Liver (tissue), 3 donors: ENCODE measurements at regions not wholly inside any gene's neighbourhood (a gene's known extent, or its start where the extent isn't known, plus 50 kb on each side); places are given as distances from the start of the nearest gene placed in this dataset.

Source experiments
- CTCF ChIP-seq: fragments of 150-350 bp; IDR thresholded peaks from 2 replicates; pipeline ENCODE4 v1.5.1; 2017; ENCODE audit warnings: improper control_type of control experiment, low read depth, low read length; ENCODE audit not compliant: missing input control
- EGR1 ChIP-seq, 2 donors: IDR thresholded peaks; 2 replicates each; pipeline ENCODE4 v1.6.1; 2016 to 2018; ENCODE audit warnings: antibody characterized with exemption in 2 of 2, low read depth in 2 of 2
- FOXA2 ChIP-seq: IDR thresholded peaks from 2 replicates; pipeline ENCODE4 v1.6.1; 2016; ENCODE audit warnings: antibody characterized with exemption
- GABPA ChIP-seq, 2 donors: IDR thresholded peaks in 1 of 2; conservative IDR thresholded peaks in 1 of 2; 2 replicates each; pipeline ENCODE4 v1.6.1; 2016; ENCODE audit warnings: antibody characterized with exemption in 2 of 2, mild to moderate bottlenecking in 1 of 2, moderate library complexity in 1 of 2
- JUND ChIP-seq, 2 donors: IDR thresholded peaks; 2 replicates each; pipeline ENCODE4 v1.6.1; 2016; ENCODE audit warnings: antibody characterized with exemption in 2 of 2
- MAX ChIP-seq: IDR thresholded peaks from 2 replicates; pipeline ENCODE4 v1.6.1; 2016; ENCODE audit warnings: antibody characterized with exemption
- NR2F2 ChIP-seq: IDR thresholded peaks from 2 replicates; pipeline ENCODE4 v1.6.1; 2016; ENCODE audit warnings: antibody characterized with exemption
- RAD21 ChIP-seq, 2 donors: IDR thresholded peaks; 2 replicates each; pipeline ENCODE4 v1.6.1; 2016; ENCODE audit warnings: antibody characterized with exemption in 2 of 2, mild to moderate bottlenecking in 2 of 2
- REST ChIP-seq: IDR thresholded peaks from 2 replicates; pipeline ENCODE4 v1.6.1; 2016; ENCODE audit warnings: antibody characterized with exemption, mild to moderate bottlenecking
- RXRA ChIP-seq, 2 donors: IDR thresholded peaks; 2 replicates each; pipeline ENCODE4 v1.6.1; 2017 to 2018; ENCODE audit warnings: antibody characterized with exemption in 2 of 2, mild to moderate bottlenecking in 1 of 2
- SP1 ChIP-seq: IDR thresholded peaks from 2 replicates; pipeline ENCODE4 v1.6.1; 2018; ENCODE audit warnings: antibody characterized with exemption, mild to moderate bottlenecking
- TAF1 ChIP-seq: conservative IDR thresholded peaks from 2 replicates; pipeline ENCODE4 v1.6.1; 2016; ENCODE audit warnings: antibody characterized with exemption, mild to moderate bottlenecking
- YY1 ChIP-seq: IDR thresholded peaks from 2 replicates; pipeline ENCODE4 v1.6.1; 2016; ENCODE audit warnings: antibody characterized with exemption, mild to moderate bottlenecking
- ZBTB33 ChIP-seq: IDR thresholded peaks from 2 replicates; pipeline ENCODE4 v1.6.1; 2016; ENCODE audit warnings: antibody characterized with exemption
- donor health status: healthy.
- donor health status: healthy.

GRCh38 chr4:56282004-56282403, 105.3 kb downstream of the AASDH start:
- TF ChIP-seq CTCF = no peak
- TF ChIP-seq YY1 = no peak
- no peak for TF ChIP-seq NR2F2
- no peak for TF ChIP-seq FOXA2
- no peak for TF ChIP-seq ZBTB33
- TF ChIP-seq MAX = no peak
- no peak for TF ChIP-seq REST
- TF ChIP-seq GABPA (IDR thresholded peaks at IDR 0.05 in 1 of 2, conservative IDR thresholded peaks at IDR 0.05 in 1 of 2) = no peak
- no peak for TF ChIP-seq RXRA (IDR thresholded peaks at IDR 0.05)
- no peak for TF ChIP-seq RAD21 (IDR thresholded peaks at IDR 0.05)
- no peak for TF ChIP-seq TAF1
- TF ChIP-seq SP1 = no peak
- TF ChIP-seq EGR1 (IDR thresholded peaks at IDR 0.05; ENCODE audit: low read depth in 2 of 2) = no peak
- no peak for TF ChIP-seq JUND (IDR thresholded peaks at IDR 0.05)
